ENCODE measurements at regions not wholly inside any gene's neighbourhood (a gene's known extent, or its start where the extent isn't known, plus 50 kb on each side); places are given as distances from the start of the nearest gene placed in this dataset.

DNA sequence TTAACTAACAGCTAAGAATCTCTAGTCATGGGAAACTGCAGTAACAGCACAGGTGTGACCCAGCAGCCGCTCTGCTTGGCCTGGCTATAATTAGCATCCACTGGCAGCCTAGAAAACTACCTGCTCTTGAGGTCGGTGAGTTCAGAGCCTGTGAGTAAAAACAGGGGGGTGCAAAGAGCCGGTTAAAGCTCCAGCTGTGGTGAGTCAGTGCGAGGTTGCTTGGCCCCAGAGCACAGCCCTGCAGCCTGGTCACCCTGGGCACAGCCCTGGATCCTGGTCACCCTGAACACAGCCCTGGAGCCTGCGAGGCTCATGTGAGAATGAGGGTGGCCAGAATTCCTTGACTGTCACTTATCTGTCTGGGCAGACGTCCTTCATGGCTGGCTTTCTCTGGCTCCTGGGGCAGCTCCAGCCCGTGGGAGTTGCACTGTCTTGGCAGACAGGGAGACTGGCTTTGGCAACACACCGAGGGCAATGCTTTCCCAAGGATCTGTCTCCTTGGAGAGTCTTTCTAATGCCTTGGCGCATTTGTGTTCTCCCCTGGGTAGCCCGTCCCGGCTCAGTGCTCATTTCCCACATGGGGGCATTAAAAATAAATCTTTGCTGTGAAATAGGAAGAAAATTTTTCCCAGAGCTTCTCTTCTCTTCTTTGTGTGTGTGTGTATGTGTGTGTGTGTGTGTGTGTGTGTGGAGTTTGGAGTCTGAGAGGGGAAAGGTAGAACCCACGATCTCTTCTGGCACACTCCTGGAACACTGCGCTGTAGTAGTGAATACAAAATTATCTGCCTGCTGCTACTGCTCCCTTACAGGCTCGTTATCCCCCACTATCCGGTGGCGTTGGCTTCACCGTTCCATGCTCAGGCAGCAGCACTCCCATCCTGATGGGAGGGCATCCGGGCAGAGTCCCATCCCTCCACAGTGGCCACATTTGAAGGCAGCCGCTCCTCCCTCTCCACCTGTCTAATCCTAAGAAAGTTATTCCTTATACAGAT lies 250.2 kb upstream of the MEX3C start:
- H3K27ac ChIP-seq: no peak overlapping the region
- TF ChIP-seq HOXA7 (CRISPR knock-in tag; IDR thresholded peaks at IDR 0.05): no peak
- TF ChIP-seq, protein P1, sequence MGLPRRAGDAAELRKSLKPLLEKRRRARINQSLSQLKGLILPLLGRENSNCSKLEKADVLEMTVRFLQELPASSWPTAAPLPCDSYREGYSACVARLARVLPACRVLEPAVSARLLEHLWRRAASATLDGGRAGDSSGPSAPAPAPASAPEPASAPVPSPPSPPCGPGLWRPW (IDR thresholded peaks at IDR 0.05): no peak
- TF ChIP-seq, protein P2, sequence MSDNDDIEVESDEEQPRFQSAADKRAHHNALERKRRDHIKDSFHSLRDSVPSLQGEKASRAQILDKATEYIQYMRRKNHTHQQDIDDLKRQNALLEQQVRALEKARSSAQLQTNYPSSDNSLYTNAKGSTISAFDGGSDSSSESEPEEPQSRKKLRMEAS (IDR thresholded peaks at IDR 0.05): no peak
- no peak for TF ChIP-seq RAD21 (conservative IDR thresholded peaks at IDR 0.05 in 1 of 2, IDR thresholded peaks at IDR 0.05 in 1 of 2)
- no peak for TF ChIP-seq MAFK (IDR thresholded peaks at IDR 0.05; ENCODE audit: partially characterized antibody)
- TF ChIP-seq, protein P3, sequence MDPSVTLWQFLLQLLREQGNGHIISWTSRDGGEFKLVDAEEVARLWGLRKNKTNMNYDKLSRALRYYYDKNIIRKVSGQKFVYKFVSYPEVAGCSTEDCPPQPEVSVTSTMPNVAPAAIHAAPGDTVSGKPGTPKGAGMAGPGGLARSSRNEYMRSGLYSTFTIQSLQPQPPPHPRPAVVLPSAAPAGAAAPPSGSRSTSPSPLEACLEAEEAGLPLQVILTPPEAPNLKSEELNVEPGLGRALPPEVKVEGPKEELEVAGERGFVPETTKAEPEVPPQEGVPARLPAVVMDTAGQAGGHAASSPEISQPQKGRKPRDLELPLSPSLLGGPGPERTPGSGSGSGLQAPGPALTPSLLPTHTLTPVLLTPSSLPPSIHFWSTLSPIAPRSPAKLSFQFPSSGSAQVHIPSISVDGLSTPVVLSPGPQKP (IDR thresholded peaks at IDR 0.05; ENCODE audit: low read depth, low read length): no peak
- TF ChIP-seq, protein P4, sequence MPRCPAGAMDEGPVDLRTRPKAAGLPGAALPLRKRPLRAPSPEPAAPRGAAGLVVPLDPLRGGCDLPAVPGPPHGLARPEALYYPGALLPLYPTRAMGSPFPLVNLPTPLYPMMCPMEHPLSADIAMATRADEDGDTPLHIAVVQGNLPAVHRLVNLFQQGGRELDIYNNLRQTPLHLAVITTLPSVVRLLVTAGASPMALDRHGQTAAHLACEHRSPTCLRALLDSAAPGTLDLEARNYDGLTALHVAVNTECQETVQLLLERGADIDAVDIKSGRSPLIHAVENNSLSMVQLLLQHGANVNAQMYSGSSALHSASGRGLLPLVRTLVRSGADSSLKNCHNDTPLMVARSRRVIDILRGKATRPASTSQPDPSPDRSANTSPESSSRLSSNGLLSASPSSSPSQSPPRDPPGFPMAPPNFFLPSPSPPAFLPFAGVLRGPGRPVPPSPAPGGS (IDR thresholded peaks at IDR 0.05): no peak
- no peak for TF ChIP-seq EHMT2 (IDR thresholded peaks at IDR 0.05; ENCODE audit: low read depth)
- TF ChIP-seq BHLHE40 (IDR thresholded peaks at IDR 0.05; ENCODE audit: low read depth, low read length): no peak
- CTCF ChIA-PET: no interaction called here
- 42% methylated on average over 13 of the region's 19 CpGs for WGBS (ENCODE audit: missing lambda C conversion rate)
- H3K4me3 ChIP-seq: no peak overlapping the region
- H3K4me1 ChIP-seq: no peaks in the 10 kb centered on the region
- H3K9me3 ChIP-seq: no peaks in the 10 kb centered on the region
- DNase-seq (ENCODE audit: low read depth in 1 of 2, low spot score in 1 of 2) (no peak), ATAC-seq (peak; percentile 38 to 68; a peak in 3 of 6 replicates), FAIRE-seq (no peak)
- POLR2A ChIA-PET: no interaction called here
- H3K4me2 ChIP-seq: no peak overlapping the region

DNA sequence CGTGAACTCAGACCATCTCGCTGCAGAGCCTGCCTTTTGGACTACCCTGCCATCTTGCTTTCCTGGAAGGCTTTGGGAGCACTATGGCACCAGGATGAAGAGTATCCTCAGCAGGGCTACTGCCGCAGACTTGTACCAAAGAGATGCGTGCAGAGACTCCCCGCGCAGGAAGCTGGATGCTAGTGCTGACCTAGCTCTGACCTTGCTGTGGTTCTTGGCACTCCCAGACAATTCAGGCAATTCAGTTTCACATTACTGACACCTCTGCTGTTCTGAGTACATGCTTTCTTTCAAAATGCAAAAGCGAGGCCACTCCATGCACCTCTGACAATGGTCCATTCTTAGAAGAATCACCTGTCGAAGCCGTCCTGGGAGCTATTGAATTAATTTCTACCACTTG lies 251.5 kb upstream of the MEX3C start:
- Histone ChIP-seq H3K27ac (no peak overlapping the region), H3K4me2 (no peak overlapping the region), H3K4me3 (no peak overlapping the region), H3K4me1 (no peaks in the 10 kb centered on the region), H3K9me3 (no peaks in the 10 kb centered on the region)
- DNase-seq (ENCODE audit: low read depth in 1 of 2, low spot score in 1 of 2) (no peak), ATAC-seq (no peak), FAIRE-seq (no peak)
- POLR2A ChIA-PET: no interaction called here
- TF ChIP-seq, protein P3 (IDR thresholded peaks at IDR 0.05; ENCODE audit: low read depth, low read length): no peak
- TF ChIP-seq, protein P5, sequence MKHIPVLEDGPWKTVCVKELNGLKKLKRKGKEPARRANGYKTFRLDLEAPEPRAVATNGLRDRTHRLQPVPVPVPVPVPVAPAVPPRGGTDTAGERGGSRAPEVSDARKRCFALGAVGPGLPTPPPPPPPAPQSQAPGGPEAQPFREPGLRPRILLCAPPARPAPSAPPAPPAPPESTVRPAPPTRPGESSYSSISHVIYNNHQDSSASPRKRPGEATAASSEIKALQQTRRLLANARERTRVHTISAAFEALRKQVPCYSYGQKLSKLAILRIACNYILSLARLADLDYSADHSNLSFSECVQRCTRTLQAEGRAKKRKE (CRISPR knock-in tag; IDR thresholded peaks at IDR 0.05; ENCODE audit: low read depth): no peak
- TF ChIP-seq, protein P1 (IDR thresholded peaks at IDR 0.05): no peak
- WGBS (ENCODE audit: missing lambda C conversion rate): 64% methylated on average over 7 of the region's 9 CpGs
- CTCF ChIA-PET: no interaction called here

DNA sequence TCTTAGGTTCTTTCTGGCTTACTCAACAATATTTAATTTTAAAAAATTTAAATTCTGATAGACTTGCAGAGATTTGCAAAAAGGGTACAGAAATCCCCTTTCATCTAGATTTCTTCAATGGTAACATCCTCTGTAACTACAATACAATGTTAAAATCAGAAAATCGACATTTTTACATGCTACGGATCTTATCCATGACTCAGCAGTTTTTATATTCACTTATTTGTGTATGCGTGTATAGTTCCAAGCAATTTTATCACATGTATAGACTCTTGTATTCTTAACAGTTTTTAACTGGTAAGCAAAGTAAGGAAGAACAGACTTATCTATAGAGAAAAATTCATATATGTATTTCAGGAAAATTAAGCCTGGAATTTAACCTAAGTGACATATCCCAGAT lies 256.1 kb upstream of the MEX3C start:
- no peak overlapping the region for H3K27ac ChIP-seq
- CTCF ChIA-PET: no interaction called here
- DNase-seq (ENCODE audit: low read depth in 1 of 2, low spot score in 1 of 2): no peak
- H3K4me1 ChIP-seq: no peaks in the 10 kb centered on the region
- no peaks in the 10 kb centered on the region for H3K9me3 ChIP-seq
- POLR2A ChIA-PET: no interaction called here
- no peak overlapping the region for H3K4me3 ChIP-seq
- WGBS (ENCODE audit: missing lambda C conversion rate): 88% methylated on average over 3 of the region's 3 CpGs
- no peak overlapping the region for H3K4me2 ChIP-seq
- no peak for ATAC-seq
- no peak for FAIRE-seq
- TF ChIP-seq ZC3H11A (IDR thresholded peaks at IDR 0.05): no peak
- TF ChIP-seq KDM5A (IDR thresholded peaks at IDR 0.05): no peak
- TF ChIP-seq, protein P3 (IDR thresholded peaks at IDR 0.05; ENCODE audit: low read depth, low read length): no peak
- TF ChIP-seq HOXB5 (CRISPR knock-in tag; IDR thresholded peaks at IDR 0.05): no peak
- TF ChIP-seq, protein P6, sequence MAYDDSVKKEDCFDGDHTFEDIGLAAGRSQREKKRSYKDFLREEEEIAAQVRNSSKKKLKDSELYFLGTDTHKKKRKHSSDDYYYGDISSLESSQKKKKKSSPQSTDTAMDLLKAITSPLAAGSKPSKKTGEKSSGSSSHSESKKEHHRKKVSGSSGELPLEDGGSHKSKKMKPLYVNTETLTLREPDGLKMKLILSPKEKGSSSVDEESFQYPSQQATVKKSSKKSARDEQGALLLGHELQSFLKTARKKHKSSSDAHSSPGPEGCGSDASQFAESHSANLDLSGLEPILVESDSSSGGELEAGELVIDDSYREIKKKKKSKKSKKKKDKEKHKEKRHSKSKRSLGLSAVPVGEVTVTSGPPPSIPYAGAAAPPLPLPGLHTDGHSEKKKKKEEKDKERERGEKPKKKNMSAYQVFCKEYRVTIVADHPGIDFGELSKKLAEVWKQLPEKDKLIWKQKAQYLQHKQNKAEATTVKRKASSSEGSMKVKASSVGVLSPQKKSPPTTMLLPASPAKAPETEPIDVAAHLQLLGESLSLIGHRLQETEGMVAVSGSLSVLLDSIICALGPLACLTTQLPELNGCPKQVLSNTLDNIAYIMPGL (CRISPR knock-in tag; IDR thresholded peaks at IDR 0.05; ENCODE audit: borderline replicate concordance): no peak
- no peak for TF ChIP-seq FOSB (CRISPR knock-in tag; IDR thresholded peaks at IDR 0.05)
- TF ChIP-seq MAFK (IDR thresholded peaks at IDR 0.05; ENCODE audit: partially characterized antibody): peak; percentile 96
- TF ChIP-seq, protein P7, sequence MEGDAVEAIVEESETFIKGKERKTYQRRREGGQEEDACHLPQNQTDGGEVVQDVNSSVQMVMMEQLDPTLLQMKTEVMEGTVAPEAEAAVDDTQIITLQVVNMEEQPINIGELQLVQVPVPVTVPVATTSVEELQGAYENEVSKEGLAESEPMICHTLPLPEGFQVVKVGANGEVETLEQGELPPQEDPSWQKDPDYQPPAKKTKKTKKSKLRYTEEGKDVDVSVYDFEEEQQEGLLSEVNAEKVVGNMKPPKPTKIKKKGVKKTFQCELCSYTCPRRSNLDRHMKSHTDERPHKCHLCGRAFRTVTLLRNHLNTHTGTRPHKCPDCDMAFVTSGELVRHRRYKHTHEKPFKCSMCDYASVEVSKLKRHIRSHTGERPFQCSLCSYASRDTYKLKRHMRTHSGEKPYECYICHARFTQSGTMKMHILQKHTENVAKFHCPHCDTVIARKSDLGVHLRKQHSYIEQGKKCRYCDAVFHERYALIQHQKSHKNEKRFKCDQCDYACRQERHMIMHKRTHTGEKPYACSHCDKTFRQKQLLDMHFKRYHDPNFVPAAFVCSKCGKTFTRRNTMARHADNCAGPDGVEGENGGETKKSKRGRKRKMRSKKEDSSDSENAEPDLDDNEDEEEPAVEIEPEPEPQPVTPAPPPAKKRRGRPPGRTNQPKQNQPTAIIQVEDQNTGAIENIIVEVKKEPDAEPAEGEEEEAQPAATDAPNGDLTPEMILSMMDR (IDR thresholded peaks at IDR 0.05): no peak
- TF ChIP-seq KDM1A (IDR thresholded peaks at IDR 0.05; ENCODE audit: low read depth): no peak
- no peak for TF ChIP-seq CBX2 (IDR thresholded peaks at IDR 0.05; ENCODE audit: borderline replicate concordance, low read depth)
- peak; percentile 87 for TF ChIP-seq NFE2L2 (conservative IDR thresholded peaks at IDR 0.05; ENCODE audit: low read length)
- no peak for TF ChIP-seq ESRRA (IDR thresholded peaks at IDR 0.05; ENCODE audit: borderline replicate concordance, low read length)

Data from A549 (cell line).